GM23338 (cell line): ENCODE measurements at regions not wholly inside any gene's neighbourhood (a gene's known extent, or its start where the extent isn't known, plus 50 kb on each side); places are given as distances from the start of the nearest gene placed in this dataset.

Experiments used
- ATAC-seq: fragments of 200-7000 bp; cut with Tn5 transposase; 3 replicates; pipeline ENCODE4 v1.9.1; 2020
- DNase-seq: peaks from one replicate; pipeline ENCODE4 v3.0.0-alpha.2; 2015; ENCODE audit warnings: low spot score
- H2AFZ ChIP-seq: fragments of 200-600 bp; sonication (generic); 2 replicates; pipeline ENCODE4 v1.8.0; 2016; ENCODE audit warnings: antibody characterized with exemption, mild to moderate bottlenecking, moderate library complexity
- H3F3A ChIP-seq: fragments of 200-600 bp; sonication (generic); replicated peaks from 2 replicates; pipeline ENCODE4 v1.8.0; 2017; ENCODE audit warnings: antibody characterized with exemption, mixed run types, low read depth
- H3K27ac ChIP-seq: fragments of 200-600 bp; sonication (generic); 2 replicates; pipeline ENCODE4 v1.6.1; 2016; ENCODE audit warnings: low read depth
- H3K27me3 ChIP-seq: fragments of 200-600 bp; sonication (generic); 2 replicates; pipeline ENCODE4 v1.8.0; 2016; ENCODE audit warnings: mild to moderate bottlenecking, mixed run types, moderate library complexity; ENCODE audit not compliant: insufficient read depth
- H3K36me3 ChIP-seq: fragments of 200-600 bp; sonication (generic); 2 replicates; pipeline ENCODE4 v1.8.0; 2016; ENCODE audit warnings: mild to moderate bottlenecking; ENCODE audit not compliant: insufficient read depth
- H3K4me1 ChIP-seq: fragments of 200-600 bp; sonication (generic); 2 replicates; pipeline ENCODE4 v1.8.0; 2016; ENCODE audit warnings: mild to moderate bottlenecking, moderate library complexity; ENCODE audit not compliant: insufficient read depth
- H3K4me2 ChIP-seq: fragments of 200-600 bp; sonication (generic); 2 replicates; pipeline ENCODE4 v1.7.1; 2017; ENCODE audit warnings: mixed run types
- H3K4me3 ChIP-seq: fragments of 200-600 bp; sonication (generic); 2 replicates; pipeline ENCODE4 v1.6.1; 2016; ENCODE audit warnings: mixed run types
- H3K79me2 ChIP-seq: fragments of 200-600 bp; sonication (generic); replicated peaks from 2 replicates; pipeline ENCODE4 v1.8.0; 2017; ENCODE audit warnings: mild to moderate bottlenecking; ENCODE audit not compliant: insufficient read depth
- H3K9me2 ChIP-seq: fragments of 200-600 bp; sonication (generic); 2 replicates; pipeline ENCODE4 v1.8.0; 2017; ENCODE audit not compliant: insufficient read depth
- H4K20me1 ChIP-seq: fragments of 200-600 bp; sonication (generic); replicated peaks from 2 replicates; pipeline ENCODE4 v1.8.0; 2017; ENCODE audit warnings: mild to moderate bottlenecking; ENCODE audit not compliant: insufficient read depth
- H3K27ac Mint-ChIP-seq: 2 replicates; pipeline ENCODE4 v1.8.0; 2020; ENCODE audit warnings: inconsistent platforms, mild to moderate bottlenecking, moderate library complexity, mixed read lengths
- H3K27me3 Mint-ChIP-seq: 3 replicates; pipeline ENCODE4 v1.8.0; 2022; ENCODE audit warnings: low read depth, mild to moderate bottlenecking, moderate library complexity, mixed read lengths, inconsistent platforms; ENCODE audit not compliant: insufficient read depth, poor library complexity
- H3K36me3 Mint-ChIP-seq: 3 replicates; pipeline ENCODE4 v1.8.0; 2021; ENCODE audit warnings: low read depth, mild to moderate bottlenecking, inconsistent platforms, moderate library complexity, mixed read lengths
- H3K4me1 Mint-ChIP-seq: 3 replicates; pipeline ENCODE4 v1.8.0; 2020; ENCODE audit warnings: mild to moderate bottlenecking, inconsistent platforms, mixed read lengths
- H3K4me3 Mint-ChIP-seq: 3 replicates; pipeline ENCODE4 v1.8.0; 2021; ENCODE audit warnings: moderate library complexity, mild to moderate bottlenecking, inconsistent platforms, mixed read lengths
- H3K9me3 Mint-ChIP-seq: 3 replicates; pipeline ENCODE4 v1.8.0; 2020; ENCODE audit warnings: moderate library complexity, mild to moderate bottlenecking, inconsistent platforms, mixed read lengths
- CREB1 ChIP-seq: fragments of 250-450 bp; sonication (Bioruptor Pico); IDR thresholded peaks from 2 replicates; pipeline ENCODE4 v1.5.0; 2020; ENCODE audit warnings: low read depth, mild to moderate bottlenecking, moderate library complexity
- CTCF ChIP-seq, 2 experiments: fragments of 200-600 bp in 1 of 2; sonication (generic) in 1 of 2; conservative IDR thresholded peaks; 2 replicates each; pipeline versions ENCODE4 v1.5.1 to v1.6.1; 2016 to 2017; ENCODE audit warnings: antibody characterized with exemption in 2 of 2, low read depth in 2 of 2, mild to moderate bottlenecking in 2 of 2, moderate library complexity in 1 of 2
- EZH2 ChIP-seq: fragments of 200-600 bp; sonication (generic); IDR thresholded peaks from one replicate; pipeline ENCODE4 v1.8.0; 2017; ENCODE audit warnings: antibody characterized with exemption, mild to moderate bottlenecking, low read depth; ENCODE audit not compliant: unreplicated experiment
- EZH2phosphoT487 ChIP-seq: fragments of 200-600 bp; sonication (generic); IDR thresholded peaks from one replicate; pipeline ENCODE4 v1.8.1; 2018; ENCODE audit warnings: antibody characterized with exemption; ENCODE audit not compliant: unreplicated experiment
- JUNB ChIP-seq: IDR thresholded peaks from one replicate; pipeline ENCODE4 v1.6.1; 2016; ENCODE audit warnings: antibody characterized with exemption; ENCODE audit not compliant: unreplicated experiment
- NANOG ChIP-seq: IDR thresholded peaks from 2 replicates; pipeline ENCODE4 v1.6.1; 2016; ENCODE audit warnings: antibody characterized with exemption, borderline replicate concordance
- POLR2AphosphoS5 ChIP-seq: IDR thresholded peaks from 2 replicates; pipeline ENCODE4 v1.6.1; 2016; ENCODE audit warnings: antibody characterized with exemption, low read depth
- STAT1 ChIP-seq: IDR thresholded peaks from one replicate; pipeline ENCODE4 v1.6.1; 2016; ENCODE audit warnings: antibody characterized with exemption; ENCODE audit not compliant: unreplicated experiment
- ZNF114 ChIP-seq: fragments of 250-450 bp; sonication (Bioruptor Pico); IDR thresholded peaks from 2 replicates; pipeline ENCODE4 v1.5.0; 2020; ENCODE audit warnings: mild to moderate bottlenecking, moderate library complexity
- ZNF331 ChIP-seq: fragments of 250-450 bp; sonication (Bioruptor Pico); IDR thresholded peaks from 2 replicates; pipeline ENCODE4 v1.5.0; 2020; ENCODE audit warnings: low read depth, mild to moderate bottlenecking, moderate library complexity
- TF ChIP-seq, protein P1 (sequence below): IDR thresholded peaks from 2 replicates; pipeline ENCODE4 v1.6.1; 2016; ENCODE audit warnings: antibody characterized with exemption
- TF ChIP-seq, protein P2 (sequence below): fragments of 250-450 bp; sonication (Bioruptor Pico); IDR thresholded peaks from 2 replicates; pipeline ENCODE4 v1.5.0; 2020; ENCODE audit warnings: mild to moderate bottlenecking, moderate library complexity
- TF ChIP-seq, protein P3 (sequence below): IDR thresholded peaks from one replicate; pipeline ENCODE4 v1.6.1; 2018; ENCODE audit warnings: antibody characterized with exemption; ENCODE audit not compliant: unreplicated experiment

DNA sequence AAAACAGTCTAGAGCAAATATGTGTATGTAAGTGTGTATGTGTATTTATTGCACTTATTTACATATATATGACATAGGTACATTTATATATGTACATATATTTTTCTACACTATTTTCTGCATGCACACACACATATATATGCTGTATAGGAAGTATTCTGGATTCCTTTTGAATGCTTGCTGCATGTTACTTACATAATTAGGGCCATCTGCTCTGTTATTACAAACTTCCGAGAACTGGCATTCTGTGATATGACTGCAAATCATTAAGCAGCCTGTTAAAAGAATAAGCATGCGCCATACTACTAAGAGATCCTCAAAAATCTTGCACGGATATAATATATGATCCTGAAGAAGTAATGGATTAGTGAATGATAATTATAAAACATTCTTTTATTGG is 1157.6 kb upstream of the TENM3 start:
- H3K9me3 Mint-ChIP-seq = no peaks in the 10 kb centered on the region
- H3K4me3 Mint-ChIP-seq = no peak overlapping the region
- peaks cover 8% of the 10 kb centered on the region; the same call in 2 of the 3 replicates for H3K36me3 Mint-ChIP-seq
- no peaks in the 10 kb centered on the region for H3K79me2 ChIP-seq
- no peaks in the 10 kb centered on the region for H3K27me3 Mint-ChIP-seq
- H3K9me2 ChIP-seq = 0 out of 2 replicates have a peak, but pooled peaks cover 1% of the 10 kb centered on the region
- H3K36me3 ChIP-seq = no peaks in the 10 kb centered on the region
- DNase-seq = no peak
- TF ChIP-seq EZH2 = no peak
- TF ChIP-seq ZNF331 (CRISPR knock-in tag) = no peak
- no peak for TF ChIP-seq STAT1
- TF ChIP-seq CREB1 = no peak
- TF ChIP-seq EZH2phosphoT487 = no peak
- TF ChIP-seq, protein P1, sequence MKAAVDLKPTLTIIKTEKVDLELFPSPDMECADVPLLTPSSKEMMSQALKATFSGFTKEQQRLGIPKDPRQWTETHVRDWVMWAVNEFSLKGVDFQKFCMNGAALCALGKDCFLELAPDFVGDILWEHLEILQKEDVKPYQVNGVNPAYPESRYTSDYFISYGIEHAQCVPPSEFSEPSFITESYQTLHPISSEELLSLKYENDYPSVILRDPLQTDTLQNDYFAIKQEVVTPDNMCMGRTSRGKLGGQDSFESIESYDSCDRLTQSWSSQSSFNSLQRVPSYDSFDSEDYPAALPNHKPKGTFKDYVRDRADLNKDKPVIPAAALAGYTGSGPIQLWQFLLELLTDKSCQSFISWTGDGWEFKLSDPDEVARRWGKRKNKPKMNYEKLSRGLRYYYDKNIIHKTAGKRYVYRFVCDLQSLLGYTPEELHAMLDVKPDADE = no peak
- TF ChIP-seq POLR2AphosphoS5 = no peak
- TF ChIP-seq NANOG = no peak
- TF ChIP-seq ZNF114 (CRISPR knock-in tag) = no peak
- no peak for TF ChIP-seq JUNB
- TF ChIP-seq, protein P2, sequence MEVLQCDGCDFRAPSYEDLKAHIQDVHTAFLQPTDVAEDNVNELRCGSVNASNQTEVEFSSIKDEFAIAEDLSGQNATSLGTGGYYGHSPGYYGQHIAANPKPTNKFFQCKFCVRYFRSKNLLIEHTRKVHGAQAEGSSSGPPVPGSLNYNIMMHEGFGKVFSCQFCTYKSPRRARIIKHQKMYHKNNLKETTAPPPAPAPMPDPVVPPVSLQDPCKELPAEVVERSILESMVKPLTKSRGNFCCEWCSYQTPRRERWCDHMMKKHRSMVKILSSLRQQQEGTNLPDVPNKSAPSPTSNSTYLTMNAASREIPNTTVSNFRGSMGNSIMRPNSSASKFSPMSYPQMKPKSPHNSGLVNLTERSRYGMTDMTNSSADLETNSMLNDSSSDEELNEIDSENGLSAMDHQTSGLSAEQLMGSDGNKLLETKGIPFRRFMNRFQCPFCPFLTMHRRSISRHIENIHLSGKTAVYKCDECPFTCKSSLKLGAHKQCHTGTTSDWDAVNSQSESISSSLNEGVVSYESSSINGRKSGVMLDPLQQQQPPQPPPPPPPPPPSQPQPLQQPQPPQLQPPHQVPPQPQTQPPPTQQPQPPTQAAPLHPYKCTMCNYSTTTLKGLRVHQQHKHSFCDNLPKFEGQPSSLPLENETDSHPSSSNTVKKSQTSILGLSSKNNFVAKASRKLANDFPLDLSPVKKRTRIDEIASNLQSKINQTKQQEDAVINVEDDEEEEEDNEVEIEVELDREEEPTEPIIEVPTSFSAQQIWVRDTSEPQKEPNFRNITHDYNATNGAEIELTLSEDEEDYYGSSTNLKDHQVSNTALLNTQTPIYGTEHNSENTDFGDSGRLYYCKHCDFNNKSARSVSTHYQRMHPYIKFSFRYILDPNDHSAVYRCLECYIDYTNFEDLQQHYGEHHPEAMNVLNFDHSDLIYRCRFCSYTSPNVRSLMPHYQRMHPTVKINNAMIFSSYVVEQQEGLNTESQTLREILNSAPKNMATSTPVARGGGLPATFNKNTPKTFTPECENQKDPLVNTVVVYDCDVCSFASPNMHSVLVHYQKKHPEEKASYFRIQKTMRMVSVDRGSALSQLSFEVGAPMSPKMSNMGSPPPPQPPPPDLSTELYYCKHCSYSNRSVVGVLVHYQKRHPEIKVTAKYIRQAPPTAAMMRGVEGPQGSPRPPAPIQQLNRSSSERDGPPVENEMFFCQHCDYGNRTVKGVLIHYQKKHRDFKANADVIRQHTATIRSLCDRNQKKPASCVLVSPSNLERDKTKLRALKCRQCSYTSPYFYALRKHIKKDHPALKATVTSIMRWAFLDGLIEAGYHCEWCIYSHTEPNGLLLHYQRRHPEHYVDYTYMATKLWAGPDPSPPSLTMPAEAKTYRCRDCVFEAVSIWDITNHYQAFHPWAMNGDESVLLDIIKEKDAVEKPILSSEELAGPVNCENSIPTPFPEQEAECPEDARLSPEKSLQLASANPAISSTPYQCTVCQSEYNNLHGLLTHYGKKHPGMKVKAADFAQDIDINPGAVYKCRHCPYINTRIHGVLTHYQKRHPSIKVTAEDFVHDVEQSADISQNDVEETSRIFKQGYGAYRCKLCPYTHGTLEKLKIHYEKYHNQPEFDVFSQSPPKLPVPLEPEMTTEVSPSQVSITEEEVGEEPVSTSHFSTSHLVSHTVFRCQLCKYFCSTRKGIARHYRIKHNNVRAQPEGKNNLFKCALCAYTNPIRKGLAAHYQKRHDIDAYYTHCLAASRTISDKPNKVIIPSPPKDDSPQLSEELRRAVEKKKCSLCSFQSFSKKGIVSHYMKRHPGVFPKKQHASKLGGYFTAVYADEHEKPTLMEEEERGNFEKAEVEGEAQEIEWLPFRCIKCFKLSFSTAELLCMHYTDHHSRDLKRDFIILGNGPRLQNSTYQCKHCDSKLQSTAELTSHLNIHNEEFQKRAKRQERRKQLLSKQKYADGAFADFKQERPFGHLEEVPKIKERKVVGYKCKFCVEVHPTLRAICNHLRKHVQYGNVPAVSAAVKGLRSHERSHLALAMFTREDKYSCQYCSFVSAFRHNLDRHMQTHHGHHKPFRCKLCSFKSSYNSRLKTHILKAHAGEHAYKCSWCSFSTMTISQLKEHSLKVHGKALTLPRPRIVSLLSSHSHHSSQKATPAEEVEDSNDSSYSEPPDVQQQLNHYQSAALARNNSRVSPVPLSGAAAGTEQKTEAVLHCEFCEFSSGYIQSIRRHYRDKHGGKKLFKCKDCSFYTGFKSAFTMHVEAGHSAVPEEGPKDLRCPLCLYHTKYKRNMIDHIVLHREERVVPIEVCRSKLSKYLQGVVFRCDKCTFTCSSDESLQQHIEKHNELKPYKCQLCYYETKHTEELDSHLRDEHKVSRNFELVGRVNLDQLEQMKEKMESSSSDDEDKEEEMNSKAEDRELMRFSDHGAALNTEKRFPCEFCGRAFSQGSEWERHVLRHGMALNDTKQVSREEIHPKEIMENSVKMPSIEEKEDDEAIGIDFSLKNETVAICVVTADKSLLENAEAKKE (CRISPR knock-in tag) = no peak
- TF ChIP-seq CTCF (conservative IDR thresholded peaks at IDR 0.05; ENCODE audit: low read depth in 2 of 2) = no peak
- TF ChIP-seq, protein P3, sequence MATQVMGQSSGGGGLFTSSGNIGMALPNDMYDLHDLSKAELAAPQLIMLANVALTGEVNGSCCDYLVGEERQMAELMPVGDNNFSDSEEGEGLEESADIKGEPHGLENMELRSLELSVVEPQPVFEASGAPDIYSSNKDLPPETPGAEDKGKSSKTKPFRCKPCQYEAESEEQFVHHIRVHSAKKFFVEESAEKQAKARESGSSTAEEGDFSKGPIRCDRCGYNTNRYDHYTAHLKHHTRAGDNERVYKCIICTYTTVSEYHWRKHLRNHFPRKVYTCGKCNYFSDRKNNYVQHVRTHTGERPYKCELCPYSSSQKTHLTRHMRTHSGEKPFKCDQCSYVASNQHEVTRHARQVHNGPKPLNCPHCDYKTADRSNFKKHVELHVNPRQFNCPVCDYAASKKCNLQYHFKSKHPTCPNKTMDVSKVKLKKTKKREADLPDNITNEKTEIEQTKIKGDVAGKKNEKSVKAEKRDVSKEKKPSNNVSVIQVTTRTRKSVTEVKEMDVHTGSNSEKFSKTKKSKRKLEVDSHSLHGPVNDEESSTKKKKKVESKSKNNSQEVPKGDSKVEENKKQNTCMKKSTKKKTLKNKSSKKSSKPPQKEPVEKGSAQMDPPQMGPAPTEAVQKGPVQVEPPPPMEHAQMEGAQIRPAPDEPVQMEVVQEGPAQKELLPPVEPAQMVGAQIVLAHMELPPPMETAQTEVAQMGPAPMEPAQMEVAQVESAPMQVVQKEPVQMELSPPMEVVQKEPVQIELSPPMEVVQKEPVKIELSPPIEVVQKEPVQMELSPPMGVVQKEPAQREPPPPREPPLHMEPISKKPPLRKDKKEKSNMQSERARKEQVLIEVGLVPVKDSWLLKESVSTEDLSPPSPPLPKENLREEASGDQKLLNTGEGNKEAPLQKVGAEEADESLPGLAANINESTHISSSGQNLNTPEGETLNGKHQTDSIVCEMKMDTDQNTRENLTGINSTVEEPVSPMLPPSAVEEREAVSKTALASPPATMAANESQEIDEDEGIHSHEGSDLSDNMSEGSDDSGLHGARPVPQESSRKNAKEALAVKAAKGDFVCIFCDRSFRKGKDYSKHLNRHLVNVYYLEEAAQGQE = no peak
- no peak overlapping the region for H3K27ac Mint-ChIP-seq
- no peak overlapping the region for H3K27ac ChIP-seq
- ATAC-seq = no peak
- H3K4me3 ChIP-seq = no peak overlapping the region
- no peaks in the 10 kb centered on the region for H3K4me1 Mint-ChIP-seq
- H3K4me1 ChIP-seq = no peaks in the 10 kb centered on the region
- H3F3A ChIP-seq = no peaks in the 10 kb centered on the region
- no peak overlapping the region for H2AFZ ChIP-seq
- no peak overlapping the region for H3K4me2 ChIP-seq
- no peaks in the 10 kb centered on the region for H3K27me3 ChIP-seq
- H4K20me1 ChIP-seq = no peaks in the 10 kb centered on the region
